T-helper 2 cell treated with Interferon-gamma antibody and Interleukin-4, amounts not matched to agents 5 μg/mL and 100 μg/mL, for 36 hours (primary cell): ENCODE measurements at regions not wholly inside any gene's neighbourhood (a gene's known extent, or its start where the extent isn't known, plus 50 kb on each side); places are given as distances from the start of the nearest gene placed in this dataset.
"Not testable (repeated sequence)": the region's sequence is repeated elsewhere in the genome, so short reads cannot be mapped to it uniquely, and the experiment has no call there.

Experiments
- DNase-seq: peaks from one replicate; pipeline ENCODE4 v3.0.0; 2021; ENCODE audit warnings: low spot score
- H3K27ac Mint-ChIP-seq: one replicate; pipeline ENCODE4 v1.8.0; 2021; ENCODE audit warnings: mild to moderate bottlenecking, mixed read lengths
- H3K27me3 Mint-ChIP-seq: one replicate; pipeline ENCODE4 v1.8.0; 2021; ENCODE audit warnings: low read depth, mixed read lengths
- H3K36me3 Mint-ChIP-seq: one replicate; pipeline ENCODE4 v1.8.0; 2021; ENCODE audit warnings: low read depth, mixed read lengths
- H3K4me1 Mint-ChIP-seq: one replicate; pipeline ENCODE4 v1.8.0; 2021; ENCODE audit warnings: low read depth, mixed read lengths
- H3K4me3 Mint-ChIP-seq: one replicate; pipeline ENCODE4 v1.8.0; 2022; ENCODE audit warnings: mild to moderate bottlenecking, moderate library complexity, mixed read lengths
- H3K9me3 Mint-ChIP-seq: one replicate; pipeline ENCODE4 v1.8.0; 2021; ENCODE audit warnings: mixed read lengths

DNA sequence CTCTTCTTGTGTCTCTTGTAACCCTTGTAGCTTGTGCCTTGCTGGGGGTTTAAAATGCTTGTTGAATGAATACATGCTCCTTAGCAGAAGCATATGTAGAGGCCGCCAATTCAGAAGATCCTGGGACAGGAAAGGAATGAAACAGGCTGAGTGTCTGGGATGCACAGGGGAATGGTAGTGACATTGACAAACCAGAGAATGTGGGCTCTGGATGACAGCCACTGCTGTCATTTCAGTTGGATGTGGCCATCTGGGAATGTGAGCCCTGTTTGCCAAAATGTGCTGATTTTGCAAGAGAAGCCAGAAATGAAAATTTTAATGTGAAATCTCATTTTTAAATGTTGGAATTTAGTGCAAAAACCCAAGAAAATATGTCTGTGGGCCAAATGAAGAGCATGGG lies 136.8 kb downstream of the DACT1 start:
- peaks cover 1% of the 10 kb centered on the region for H3K4me1 Mint-ChIP-seq
- no peak overlapping the region for H3K27ac Mint-ChIP-seq
- no peaks in the 10 kb centered on the region for H3K36me3 Mint-ChIP-seq

GRCh38 chr14:58775130-58775529 lies 137.4 kb downstream of the DACT1 start:
- H3K36me3 Mint-ChIP-seq, H3K4me3 Mint-ChIP-seq, H3K9me3 Mint-ChIP-seq, H3K27ac Mint-ChIP-seq, DNase-seq, H3K27me3 Mint-ChIP-seq, H3K4me1 Mint-ChIP-seq: not testable (repeated sequence)

More for the DNA sequence above, 136.8 kb downstream of the DACT1 start:
- DNase-seq, result no peak
- Mint-ChIP-seq H3K27me3 (no peaks in the 10 kb centered on the region), H3K9me3 (no peaks in the 10 kb centered on the region), H3K4me3 (no peak overlapping the region)

GRCh38 chr14:58776516-58776915 lies 138.8 kb downstream of the DACT1 start:
- DNase-seq, result no peak
- Mint-ChIP-seq H3K27me3 (no peaks in the 10 kb centered on the region), H3K9me3 (no peaks in the 10 kb centered on the region), H3K4me1 (peaks cover 1% of the 10 kb centered on the region), H3K27ac (no peak overlapping the region), H3K36me3 (no peaks in the 10 kb centered on the region), H3K4me3 (no peak overlapping the region)

- Mint-ChIP-seq H3K4me3 (no peak overlapping the region), H3K27ac (no peak overlapping the region), H3K36me3 (no peaks in the 10 kb centered on the region), H3K9me3 (no peaks in the 10 kb centered on the region), H3K4me1 (peaks cover 1% of the 10 kb centered on the region), H3K27me3 (no peaks in the 10 kb centered on the region)
- DNase-seq, result no peak
Measured at GRCh38 chr14:58777541-58777979, 139.8 kb downstream of the DACT1 start.

DNA sequence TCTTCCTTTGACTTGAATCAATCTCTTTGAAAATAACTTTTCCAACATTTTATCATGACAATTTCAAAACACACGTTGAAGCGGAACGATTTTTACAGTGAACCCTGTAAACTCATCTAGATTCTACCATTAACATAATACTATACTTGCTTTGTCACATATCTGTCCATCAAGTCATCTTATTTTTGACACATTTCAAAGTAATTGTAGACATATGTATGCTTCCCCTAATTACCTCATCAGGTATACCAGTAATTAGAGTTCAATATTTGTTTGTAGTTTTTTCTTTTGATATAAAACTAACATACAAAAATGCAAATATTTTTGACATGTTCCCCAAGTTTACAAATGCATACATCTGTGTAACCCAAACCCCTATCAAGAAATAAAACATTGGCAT lies 140.4 kb downstream of the DACT1 start:
- H3K4me3 Mint-ChIP-seq, result no peak overlapping the region
- H3K27ac Mint-ChIP-seq, result no peak overlapping the region
- no peaks in the 10 kb centered on the region for H3K9me3 Mint-ChIP-seq
- DNase-seq, result no peak
- H3K36me3 Mint-ChIP-seq, result no peaks in the 10 kb centered on the region
- no peaks in the 10 kb centered on the region for H3K27me3 Mint-ChIP-seq
- H3K4me1 Mint-ChIP-seq, result peaks cover 1% of the 10 kb centered on the region

DNA sequence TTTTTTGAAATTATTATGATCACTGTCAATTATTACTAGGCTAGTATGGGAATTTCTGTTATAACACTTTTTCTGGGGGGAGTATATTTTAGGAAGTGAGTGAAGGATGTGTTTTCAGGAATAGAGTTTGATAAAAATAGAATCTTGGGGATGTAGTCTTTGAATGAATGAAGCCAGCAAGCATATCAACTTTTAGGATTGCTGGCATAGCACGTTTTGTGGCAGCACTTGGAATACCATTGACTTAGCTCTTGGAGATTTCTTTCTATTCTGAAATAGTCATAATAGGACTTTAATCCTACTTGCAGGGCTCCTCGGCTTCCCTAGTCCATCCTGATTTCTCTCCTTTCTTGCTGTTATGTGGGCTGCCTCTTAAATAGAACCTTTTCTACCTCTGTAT lies 141.6 kb downstream of the DACT1 start:
- no peaks in the 10 kb centered on the region for H3K27me3 Mint-ChIP-seq
- H3K4me1 Mint-ChIP-seq, result peaks cover 1% of the 10 kb centered on the region
- no peaks in the 10 kb centered on the region for H3K9me3 Mint-ChIP-seq
- H3K27ac Mint-ChIP-seq, result no peak overlapping the region
- H3K4me3 Mint-ChIP-seq, result no peak overlapping the region
- no peaks in the 10 kb centered on the region for H3K36me3 Mint-ChIP-seq
- no peak for DNase-seq

- peaks cover 1% of the 10 kb centered on the region for H3K4me1 Mint-ChIP-seq
- H3K27ac Mint-ChIP-seq, result no peak overlapping the region
- DNase-seq, result no peak
- no peak overlapping the region for H3K4me3 Mint-ChIP-seq
- no peaks in the 10 kb centered on the region for H3K27me3 Mint-ChIP-seq
- no peaks in the 10 kb centered on the region for H3K36me3 Mint-ChIP-seq
- no peaks in the 10 kb centered on the region for H3K9me3 Mint-ChIP-seq
Measured at GRCh38 chr14:58780185-58780584, 142.4 kb downstream of the DACT1 start.

- Mint-ChIP-seq H3K4me1 (peaks cover 1% of the 10 kb centered on the region), H3K27ac (no peak overlapping the region), H3K27me3 (no peaks in the 10 kb centered on the region), H3K9me3 (no peaks in the 10 kb centered on the region), H3K4me3 (no peak overlapping the region), H3K36me3 (no peaks in the 10 kb centered on the region)
- DNase-seq, result no peak
Measured at GRCh38 chr14:58780605-58781004, 142.8 kb downstream of the DACT1 start.

- H3K27ac Mint-ChIP-seq, result no peak overlapping the region
Measured at GRCh38 chr14:58782011-58782410, 144.2 kb downstream of the DACT1 start.

GRCh38 chr14:58783792-58784511 lies 146.2 kb downstream of the DACT1 start:
- Mint-ChIP-seq H3K4me3 (no peak overlapping the region), H3K27me3 (no peaks in the 10 kb centered on the region), H3K36me3 (no peaks in the 10 kb centered on the region), H3K27ac (no peak overlapping the region), H3K4me1 (no peaks in the 10 kb centered on the region), H3K9me3 (no peaks in the 10 kb centered on the region)
- no peak for DNase-seq

More at GRCh38 chr14:58782011-58782410, 144.2 kb downstream of the DACT1 start:
- no peak for DNase-seq
- no peak overlapping the region for H3K4me3 Mint-ChIP-seq
- no peaks in the 10 kb centered on the region for H3K4me1 Mint-ChIP-seq
- no peaks in the 10 kb centered on the region for H3K9me3 Mint-ChIP-seq
- H3K27me3 Mint-ChIP-seq, result no peaks in the 10 kb centered on the region
- no peaks in the 10 kb centered on the region for H3K36me3 Mint-ChIP-seq

GRCh38 chr14:58784931-58785330 lies 147.2 kb downstream of the DACT1 start:
- no peak for DNase-seq
- no peak overlapping the region for H3K4me3 Mint-ChIP-seq
- H3K9me3 Mint-ChIP-seq, result no peaks in the 10 kb centered on the region
- no peak overlapping the region for H3K27ac Mint-ChIP-seq
- H3K36me3 Mint-ChIP-seq, result no peaks in the 10 kb centered on the region
- no peaks in the 10 kb centered on the region for H3K4me1 Mint-ChIP-seq
- H3K27me3 Mint-ChIP-seq, result no peaks in the 10 kb centered on the region

DNA sequence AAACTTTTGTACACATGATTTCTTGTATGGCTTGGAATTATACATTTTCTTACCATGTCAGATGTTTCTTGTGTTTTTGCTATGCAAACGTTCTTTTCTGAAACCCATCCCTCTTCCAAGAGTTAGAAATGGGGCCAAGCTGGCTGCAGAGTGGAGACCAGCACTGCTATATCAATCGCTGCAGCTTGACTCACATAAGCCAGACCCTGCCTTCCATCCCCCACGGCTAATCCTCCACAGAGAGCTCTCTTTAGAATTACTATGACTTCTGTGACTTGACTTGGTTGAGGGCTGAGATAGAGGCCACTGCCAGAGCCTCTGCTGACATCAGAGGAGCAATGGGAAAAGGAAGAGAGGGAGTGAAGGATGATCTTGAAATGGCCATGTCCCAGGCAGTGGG lies 147.9 kb downstream of the DACT1 start:
- Mint-ChIP-seq H3K27me3 (no peaks in the 10 kb centered on the region), H3K27ac (no peak overlapping the region), H3K4me3 (no peak overlapping the region), H3K4me1 (no peaks in the 10 kb centered on the region), H3K36me3 (no peaks in the 10 kb centered on the region), H3K9me3 (no peaks in the 10 kb centered on the region)
- no peak for DNase-seq

DNA sequence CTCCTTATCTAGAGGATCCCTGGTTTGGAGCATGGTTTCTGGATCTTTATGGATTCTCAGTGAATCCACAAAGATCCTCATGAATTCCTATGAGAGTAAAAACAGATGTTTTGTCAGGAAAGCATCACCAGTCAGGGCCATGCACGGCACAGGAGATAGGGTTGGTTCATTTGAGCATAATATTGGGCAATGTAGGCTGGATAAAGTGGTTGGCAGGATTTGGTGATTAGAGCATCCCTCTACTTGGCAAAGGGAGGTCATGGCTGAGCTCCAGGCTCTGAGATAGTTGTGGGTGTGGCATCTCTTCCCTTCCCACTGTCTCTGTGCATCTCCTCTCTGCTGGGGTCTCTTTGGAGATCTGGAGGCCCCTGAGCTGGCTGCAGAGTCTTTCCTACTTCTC lies 149.8 kb downstream of the DACT1 start:
- Mint-ChIP-seq H3K4me1 (no peaks in the 10 kb centered on the region), H3K36me3 (no peaks in the 10 kb centered on the region), H3K9me3 (no peaks in the 10 kb centered on the region), H3K27me3 (no peaks in the 10 kb centered on the region), H3K4me3 (no peak overlapping the region), H3K27ac (no peak overlapping the region)
- no peak for DNase-seq

GRCh38 chr14:58788655-58789503 lies 151.1 kb downstream of the DACT1 start:
- Mint-ChIP-seq H3K9me3 (no peaks in the 10 kb centered on the region), H3K36me3 (no peaks in the 10 kb centered on the region), H3K27me3 (peaks cover 2% of the 10 kb centered on the region), H3K4me3 (no peak overlapping the region), H3K4me1 (no peaks in the 10 kb centered on the region), H3K27ac (no peak overlapping the region)
- no peak for DNase-seq
